ENCODE measurements at regions not wholly inside any gene's neighbourhood (a gene's known extent, or its start where the extent isn't known, plus 50 kb on each side); places are given as distances from the start of the nearest gene placed in this dataset.

GRCh38 chr4:140289486-140289885 is 84.0 kb upstream of the SCOC start:
- H3K9me2 ChIP-seq (ENCODE audit: insufficient read depth), result no peaks in the 10 kb centered on the region; the same call in 1 of the 2 replicates
- CTCF ChIA-PET, result no interaction called here
- no peaks in the 10 kb centered on the region for H3K4me1 ChIP-seq (ENCODE audit: control insufficient read depth in 1 of 2, insufficient read depth in 2 of 2, low read length in 2 of 2)
- POLR2A ChIA-PET, result no interaction called here
- no peak for ATAC-seq
- H3K9me3 ChIP-seq (ENCODE audit: control insufficient read depth in 1 of 2, insufficient read depth in 1 of 2, low read depth in 1 of 2, low read length in 2 of 2), result peaks cover 0 to 7% of the 10 kb centered on the region in 2 experiments; a peak in 1 of 4 replicates
- H3K27me3 ChIP-seq (ENCODE audit: insufficient read depth, low read length), result peaks cover 5% of the 10 kb centered on the region; the same call in 1 of the 2 replicates
- no peaks in the 10 kb centered on the region for H3K79me2 ChIP-seq (ENCODE audit: insufficient read depth, low read length)
- no peaks in the 10 kb centered on the region for H4K20me1 ChIP-seq (ENCODE audit: insufficient read depth)
- intact Hi-C loops (cut with micrococcal nuclease), result no loop called here
- no peak overlapping the region for H3K9ac ChIP-seq (ENCODE audit: low read length)
- H3K4me3 ChIP-seq (replicated peaks in 1 of 2; ENCODE audit: low read depth in 1 of 2, low read length in 2 of 2), result no peak overlapping the region
- TF ChIP-seq, protein P1, sequence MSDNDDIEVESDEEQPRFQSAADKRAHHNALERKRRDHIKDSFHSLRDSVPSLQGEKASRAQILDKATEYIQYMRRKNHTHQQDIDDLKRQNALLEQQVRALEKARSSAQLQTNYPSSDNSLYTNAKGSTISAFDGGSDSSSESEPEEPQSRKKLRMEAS (IDR thresholded peaks at IDR 0.05), result no peak
- TF ChIP-seq CBX3 (IDR thresholded peaks at IDR 0.05; ENCODE audit: low read depth) (no peak), EZH2phosphoT487 (IDR thresholded peaks at IDR 0.05; ENCODE audit: borderline replicate concordance) (no peak), SP1 (IDR thresholded peaks at IDR 0.05; ENCODE audit: low read depth) (no peak), ZBTB33 (IDR thresholded peaks at IDR 0.05; ENCODE audit: extremely low read depth, insufficient replicate concordance, low read length) (no peak), RAD21 (IDR thresholded peaks at IDR 0.05; ENCODE audit: low read depth) (no peak), ZNF274 (IDR thresholded peaks at IDR 0.05; ENCODE audit: low read depth, low read length) (no peak), POLR2AphosphoS5 (IDR thresholded peaks at IDR 0.05; ENCODE audit: low read depth, low read length) (no peak), EGR1 (IDR thresholded peaks at IDR 0.05; ENCODE audit: low read depth) (no peak), FOSL1 (IDR thresholded peaks at IDR 0.05; ENCODE audit: low read depth) (no peak), EZH2 (IDR thresholded peaks at IDR 0.05) (no peak), SIN3A (IDR thresholded peaks at IDR 0.05; ENCODE audit: low read depth) (no peak), JUND (IDR thresholded peaks at IDR 0.05) (no peak), YY1 (IDR thresholded peaks at IDR 0.05; ENCODE audit: extremely low read depth, insufficient replicate concordance, low read depth, low read length) (no peak), ZFX (IDR thresholded peaks at IDR 0.05) (no peak), POLR2A (IDR thresholded peaks at IDR 0.05; ENCODE audit: borderline replicate concordance, extremely low read depth, insufficient read depth, insufficient read length) (no peak)
- TF ChIP-seq, protein P2, sequence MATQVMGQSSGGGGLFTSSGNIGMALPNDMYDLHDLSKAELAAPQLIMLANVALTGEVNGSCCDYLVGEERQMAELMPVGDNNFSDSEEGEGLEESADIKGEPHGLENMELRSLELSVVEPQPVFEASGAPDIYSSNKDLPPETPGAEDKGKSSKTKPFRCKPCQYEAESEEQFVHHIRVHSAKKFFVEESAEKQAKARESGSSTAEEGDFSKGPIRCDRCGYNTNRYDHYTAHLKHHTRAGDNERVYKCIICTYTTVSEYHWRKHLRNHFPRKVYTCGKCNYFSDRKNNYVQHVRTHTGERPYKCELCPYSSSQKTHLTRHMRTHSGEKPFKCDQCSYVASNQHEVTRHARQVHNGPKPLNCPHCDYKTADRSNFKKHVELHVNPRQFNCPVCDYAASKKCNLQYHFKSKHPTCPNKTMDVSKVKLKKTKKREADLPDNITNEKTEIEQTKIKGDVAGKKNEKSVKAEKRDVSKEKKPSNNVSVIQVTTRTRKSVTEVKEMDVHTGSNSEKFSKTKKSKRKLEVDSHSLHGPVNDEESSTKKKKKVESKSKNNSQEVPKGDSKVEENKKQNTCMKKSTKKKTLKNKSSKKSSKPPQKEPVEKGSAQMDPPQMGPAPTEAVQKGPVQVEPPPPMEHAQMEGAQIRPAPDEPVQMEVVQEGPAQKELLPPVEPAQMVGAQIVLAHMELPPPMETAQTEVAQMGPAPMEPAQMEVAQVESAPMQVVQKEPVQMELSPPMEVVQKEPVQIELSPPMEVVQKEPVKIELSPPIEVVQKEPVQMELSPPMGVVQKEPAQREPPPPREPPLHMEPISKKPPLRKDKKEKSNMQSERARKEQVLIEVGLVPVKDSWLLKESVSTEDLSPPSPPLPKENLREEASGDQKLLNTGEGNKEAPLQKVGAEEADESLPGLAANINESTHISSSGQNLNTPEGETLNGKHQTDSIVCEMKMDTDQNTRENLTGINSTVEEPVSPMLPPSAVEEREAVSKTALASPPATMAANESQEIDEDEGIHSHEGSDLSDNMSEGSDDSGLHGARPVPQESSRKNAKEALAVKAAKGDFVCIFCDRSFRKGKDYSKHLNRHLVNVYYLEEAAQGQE (IDR thresholded peaks at IDR 0.05; ENCODE audit: low read depth), result no peak
- TF ChIP-seq, protein P3, sequence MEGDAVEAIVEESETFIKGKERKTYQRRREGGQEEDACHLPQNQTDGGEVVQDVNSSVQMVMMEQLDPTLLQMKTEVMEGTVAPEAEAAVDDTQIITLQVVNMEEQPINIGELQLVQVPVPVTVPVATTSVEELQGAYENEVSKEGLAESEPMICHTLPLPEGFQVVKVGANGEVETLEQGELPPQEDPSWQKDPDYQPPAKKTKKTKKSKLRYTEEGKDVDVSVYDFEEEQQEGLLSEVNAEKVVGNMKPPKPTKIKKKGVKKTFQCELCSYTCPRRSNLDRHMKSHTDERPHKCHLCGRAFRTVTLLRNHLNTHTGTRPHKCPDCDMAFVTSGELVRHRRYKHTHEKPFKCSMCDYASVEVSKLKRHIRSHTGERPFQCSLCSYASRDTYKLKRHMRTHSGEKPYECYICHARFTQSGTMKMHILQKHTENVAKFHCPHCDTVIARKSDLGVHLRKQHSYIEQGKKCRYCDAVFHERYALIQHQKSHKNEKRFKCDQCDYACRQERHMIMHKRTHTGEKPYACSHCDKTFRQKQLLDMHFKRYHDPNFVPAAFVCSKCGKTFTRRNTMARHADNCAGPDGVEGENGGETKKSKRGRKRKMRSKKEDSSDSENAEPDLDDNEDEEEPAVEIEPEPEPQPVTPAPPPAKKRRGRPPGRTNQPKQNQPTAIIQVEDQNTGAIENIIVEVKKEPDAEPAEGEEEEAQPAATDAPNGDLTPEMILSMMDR (IDR thresholded peaks at IDR 0.05 in 2 of 3, conservative IDR thresholded peaks at IDR 0.05 in 1 of 3; ENCODE audit: borderline replicate concordance in 1 of 3, insufficient read depth in 1 of 3, low read depth in 2 of 3, low read length in 2 of 3), result no peak
- TF ChIP-seq, protein P4, sequence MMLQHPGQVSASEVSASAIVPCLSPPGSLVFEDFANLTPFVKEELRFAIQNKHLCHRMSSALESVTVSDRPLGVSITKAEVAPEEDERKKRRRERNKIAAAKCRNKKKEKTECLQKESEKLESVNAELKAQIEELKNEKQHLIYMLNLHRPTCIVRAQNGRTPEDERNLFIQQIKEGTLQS (IDR thresholded peaks at IDR 0.05), result no peak
- BruUV-seq (replicated peaks), result no TSS peak
- H3K4me2 ChIP-seq (ENCODE audit: low read length), result no peak overlapping the region
- RAD21 ChIA-PET (ENCODE audit: low non-redundant PET in 1 of 2, low total read pairs in 2 of 2, uncharacterized antibody in 2 of 2, unreplicated experiment in 2 of 2), result no interaction called here
- no peaks in the 10 kb centered on the region for H3K36me3 ChIP-seq (ENCODE audit: control insufficient read depth in 1 of 2, insufficient read depth in 2 of 2, low read length in 2 of 2)
- DNase-seq (ENCODE audit: low read depth, low spot score), result no peak
- no peak overlapping the region for H2AFZ ChIP-seq (ENCODE audit: low read depth, low read length, poor library complexity, severe bottlenecking)
- H3K27ac ChIP-seq (ENCODE audit: low read depth, low read length), result no peak overlapping the region

Data from HCT116 (cell line).